ENCODE measurements at regions not wholly inside any gene's neighbourhood (a gene's known extent, or its start where the extent isn't known, plus 50 kb on each side); places are given as distances from the start of the nearest gene placed in this dataset.

DNA sequence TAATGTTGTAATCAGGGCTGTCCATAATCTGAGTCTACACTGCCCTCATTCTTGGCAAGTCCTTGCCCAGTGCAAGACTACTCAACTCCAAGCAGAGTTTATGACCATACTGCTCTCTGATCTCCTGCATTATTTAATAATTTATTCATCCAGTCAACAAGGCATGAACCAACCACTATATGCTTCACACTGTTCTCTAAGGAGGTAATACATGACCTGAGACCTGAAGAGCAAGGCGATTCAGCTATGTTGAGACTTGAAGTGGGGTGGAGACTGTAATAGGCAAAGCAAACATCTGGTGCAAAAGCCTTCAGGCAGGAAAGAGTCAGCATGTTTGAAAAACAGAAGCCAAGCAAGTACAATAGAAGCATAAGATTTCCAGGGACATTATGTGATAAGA lies 1362.8 kb downstream of the ROBO2 start:
- TF ChIP-seq POLR2A (IDR thresholded peaks at IDR 0.05) = no peak
- TF ChIP-seq, protein P1, sequence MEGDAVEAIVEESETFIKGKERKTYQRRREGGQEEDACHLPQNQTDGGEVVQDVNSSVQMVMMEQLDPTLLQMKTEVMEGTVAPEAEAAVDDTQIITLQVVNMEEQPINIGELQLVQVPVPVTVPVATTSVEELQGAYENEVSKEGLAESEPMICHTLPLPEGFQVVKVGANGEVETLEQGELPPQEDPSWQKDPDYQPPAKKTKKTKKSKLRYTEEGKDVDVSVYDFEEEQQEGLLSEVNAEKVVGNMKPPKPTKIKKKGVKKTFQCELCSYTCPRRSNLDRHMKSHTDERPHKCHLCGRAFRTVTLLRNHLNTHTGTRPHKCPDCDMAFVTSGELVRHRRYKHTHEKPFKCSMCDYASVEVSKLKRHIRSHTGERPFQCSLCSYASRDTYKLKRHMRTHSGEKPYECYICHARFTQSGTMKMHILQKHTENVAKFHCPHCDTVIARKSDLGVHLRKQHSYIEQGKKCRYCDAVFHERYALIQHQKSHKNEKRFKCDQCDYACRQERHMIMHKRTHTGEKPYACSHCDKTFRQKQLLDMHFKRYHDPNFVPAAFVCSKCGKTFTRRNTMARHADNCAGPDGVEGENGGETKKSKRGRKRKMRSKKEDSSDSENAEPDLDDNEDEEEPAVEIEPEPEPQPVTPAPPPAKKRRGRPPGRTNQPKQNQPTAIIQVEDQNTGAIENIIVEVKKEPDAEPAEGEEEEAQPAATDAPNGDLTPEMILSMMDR (IDR thresholded peaks at IDR 0.05) = no peak
